GM19468 (cell line): ENCODE measurements at regions not wholly inside any gene's neighbourhood (a gene's known extent, or its start where the extent isn't known, plus 50 kb on each side); places are given as distances from the start of the nearest gene placed in this dataset.

ENCODE experiments used
- ATAC-seq: cut with Tn5 transposase; IDR thresholded peaks from one replicate; pipeline ENCODE4 v1.9.1; 2021; ENCODE audit warnings: mild to moderate bottlenecking, moderate library complexity, moderate number of reproducible peaks; ENCODE audit not compliant: unreplicated experiment; ENCODE audit errors: extremely low read depth

DNA sequence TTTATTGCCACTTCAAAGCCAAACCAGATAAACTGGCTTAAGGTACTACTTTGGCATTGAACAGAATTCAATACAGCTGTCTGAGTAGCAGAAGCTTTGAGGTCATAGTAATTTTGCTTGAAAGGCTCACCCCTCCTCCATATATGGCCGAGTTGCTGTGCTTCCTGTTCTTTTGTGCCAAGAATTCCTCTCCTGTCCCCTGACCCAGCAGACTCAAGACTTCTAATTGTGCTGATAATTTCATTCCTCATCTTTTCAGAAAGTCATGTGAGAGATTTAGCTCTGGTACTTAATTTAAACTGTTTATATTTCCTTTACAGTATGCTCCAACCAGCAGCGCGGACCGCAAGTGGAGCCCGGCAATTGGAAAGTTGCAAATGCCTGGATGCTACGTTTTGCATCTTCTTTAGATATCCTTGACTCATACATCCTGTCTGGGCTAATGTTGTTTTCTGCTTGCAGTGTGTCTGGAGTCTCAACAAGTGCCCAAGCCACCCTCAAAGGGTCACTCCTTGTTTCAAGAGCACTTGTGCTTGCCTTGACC is 373.4 kb downstream of the PDGFC start:
- ATAC-seq: no peak

DNA sequence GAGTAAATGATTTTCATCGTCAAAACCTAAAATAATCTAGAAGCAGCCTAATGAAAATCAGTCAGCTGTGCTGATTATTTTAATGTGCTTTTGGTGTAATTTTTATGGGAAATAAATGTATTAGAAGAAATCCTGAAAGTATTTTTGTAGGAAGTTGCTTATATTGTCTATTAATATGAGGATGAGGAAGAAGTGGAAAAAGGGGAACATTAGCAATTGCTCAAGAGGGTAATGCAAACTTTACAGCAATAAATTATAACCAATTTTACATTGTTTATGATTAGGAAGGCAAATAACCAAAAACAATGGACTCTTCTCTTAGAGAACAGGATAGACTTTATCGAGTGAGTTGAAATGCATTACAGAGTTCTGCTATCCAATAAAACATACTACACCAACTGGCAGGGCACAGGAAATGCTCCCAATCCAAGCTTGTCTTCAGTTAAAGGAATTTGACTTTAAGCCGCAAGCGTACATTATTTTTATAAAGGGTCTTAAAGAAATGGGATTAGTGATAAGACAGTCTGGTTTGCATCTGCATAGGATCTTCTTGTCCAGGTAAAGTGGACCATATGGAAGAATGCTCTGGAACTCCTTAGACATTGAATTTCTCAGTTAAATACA is 374.8 kb downstream of the PDGFC start:
- no peak for ATAC-seq

DNA sequence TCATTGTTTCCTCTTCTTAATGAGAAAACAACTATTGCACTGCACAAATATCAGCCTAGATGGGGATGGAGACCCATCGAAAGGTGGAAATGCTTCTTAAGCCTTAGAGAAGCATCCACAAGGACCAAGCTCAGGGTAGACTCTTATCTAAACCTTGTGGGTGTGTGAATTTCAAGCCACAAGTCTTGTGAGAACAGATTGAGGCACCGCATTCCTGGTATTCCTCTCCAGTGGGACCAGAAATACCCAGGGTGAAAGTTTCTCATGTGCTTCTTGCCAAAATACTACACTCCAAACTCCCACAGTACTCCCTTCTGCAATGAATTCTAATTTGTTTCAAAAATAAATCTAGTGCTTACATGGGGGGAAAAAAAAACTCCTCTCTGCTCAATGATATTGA is 375.6 kb downstream of the PDGFC start:
- ATAC-seq: no peak

DNA sequence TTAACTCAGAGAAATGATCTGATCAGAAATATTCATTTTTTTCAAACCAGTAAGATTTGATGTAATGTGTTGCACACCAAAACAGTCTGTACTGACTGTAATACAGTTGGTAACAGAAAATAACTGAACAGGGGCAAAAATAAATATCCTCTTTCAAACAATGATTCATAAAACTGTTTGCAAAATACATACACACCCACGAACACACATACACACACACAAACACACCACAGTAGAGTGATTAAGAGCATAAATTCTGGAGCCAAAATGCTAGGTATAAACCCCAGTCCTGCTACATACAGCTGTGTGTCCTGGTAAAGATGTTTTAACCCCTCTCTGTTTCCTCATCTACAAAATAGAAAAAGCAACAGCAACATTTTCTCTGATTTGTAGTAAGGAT is 376.6 kb downstream of the PDGFC start:
- ATAC-seq: no peak

DNA sequence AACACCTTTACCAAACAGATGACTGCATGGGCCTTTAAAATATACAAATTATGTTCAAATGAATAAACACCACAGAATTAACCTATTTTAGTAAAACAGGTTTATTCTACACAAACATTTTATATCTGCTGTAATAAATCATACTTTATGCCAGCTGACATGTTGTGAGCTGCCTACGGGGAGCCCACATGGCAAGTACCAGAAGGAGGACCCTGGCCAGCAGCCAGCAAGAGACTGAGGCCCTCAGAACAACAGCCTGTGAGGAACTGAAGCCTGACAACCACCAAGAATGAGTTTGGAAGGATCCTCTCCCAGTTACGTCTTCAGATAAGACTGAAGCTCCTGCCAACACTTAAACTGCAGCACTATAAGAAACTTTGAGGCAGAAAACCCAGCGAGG is 377.0 kb downstream of the PDGFC start:
- ATAC-seq: no peak

DNA sequence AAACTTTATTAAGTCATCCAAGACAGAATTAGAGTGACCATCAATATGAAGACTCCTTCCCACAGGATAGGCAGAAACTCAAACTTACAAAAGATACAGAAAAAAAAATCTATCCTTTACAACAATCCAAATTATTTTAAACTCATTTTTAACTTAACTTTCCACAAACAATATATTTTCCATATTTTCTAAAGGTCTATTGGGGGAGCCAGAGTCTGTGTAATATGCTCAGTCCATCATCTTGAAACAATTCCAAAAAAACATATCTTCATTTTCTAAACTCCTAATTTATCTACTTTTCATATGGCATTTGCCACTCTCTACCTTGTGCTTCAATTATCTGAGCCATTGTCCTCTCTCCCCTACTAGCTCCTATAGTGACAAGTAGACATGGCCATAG is 378.1 kb downstream of the PDGFC start:
- no peak for ATAC-seq

DNA sequence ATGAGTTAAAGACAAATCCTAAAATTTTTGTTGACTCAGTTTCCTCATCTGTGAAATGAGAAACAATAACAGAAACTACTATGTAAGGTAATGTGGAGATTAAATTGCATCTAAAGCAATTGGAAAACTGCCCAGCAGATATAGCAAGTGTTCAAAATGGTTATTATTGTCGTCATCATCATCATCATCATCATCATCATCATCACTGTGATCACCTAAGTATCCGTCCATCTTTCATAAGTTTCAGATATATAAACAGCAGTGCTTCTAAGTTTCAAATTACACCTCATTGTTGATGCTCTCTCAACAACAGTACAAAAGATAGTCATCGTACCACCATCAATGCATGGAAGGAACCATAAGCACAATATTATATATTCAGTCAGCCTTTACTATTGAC is 379.9 kb downstream of the PDGFC start:
- no peak for ATAC-seq

DNA sequence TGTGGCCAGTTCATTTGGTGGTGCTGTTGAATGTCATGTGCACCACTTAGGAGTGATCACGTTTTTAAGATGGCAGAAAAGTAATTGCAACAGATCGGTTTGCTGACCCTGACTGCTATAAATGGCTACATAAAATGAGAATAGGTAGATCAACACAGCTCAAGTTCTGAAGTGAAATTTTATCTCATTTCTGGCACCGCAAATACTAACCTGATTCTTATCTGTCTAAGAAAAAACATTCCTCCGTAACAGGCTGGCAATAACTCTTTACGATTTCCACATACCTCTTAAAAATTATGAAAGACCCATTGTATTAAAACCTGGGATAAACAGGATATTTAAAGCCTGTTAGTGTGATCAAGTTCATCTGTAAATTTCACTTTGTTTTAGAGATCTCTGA is 387.5 kb downstream of the PDGFC start:
- ATAC-seq: no peak

DNA sequence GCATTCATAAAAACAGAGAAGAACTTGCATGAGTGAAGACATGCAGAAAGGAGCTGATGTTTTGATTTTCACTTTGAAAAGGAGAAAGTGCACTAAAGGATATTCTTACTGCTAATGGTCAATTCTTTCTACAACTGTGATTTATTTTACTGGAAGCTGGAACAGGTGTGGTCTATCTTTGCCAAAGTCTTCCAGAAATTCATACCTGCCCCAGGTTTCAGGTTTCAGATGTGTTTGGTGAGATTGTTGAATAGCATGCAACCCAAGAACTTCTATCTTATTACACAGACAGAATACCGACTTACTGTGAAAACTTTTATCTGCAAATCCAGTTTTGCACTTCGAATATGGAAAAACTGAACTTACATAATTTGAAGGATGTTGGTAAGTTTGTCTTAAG is 388.3 kb downstream of the PDGFC start:
- ATAC-seq: no peak

DNA sequence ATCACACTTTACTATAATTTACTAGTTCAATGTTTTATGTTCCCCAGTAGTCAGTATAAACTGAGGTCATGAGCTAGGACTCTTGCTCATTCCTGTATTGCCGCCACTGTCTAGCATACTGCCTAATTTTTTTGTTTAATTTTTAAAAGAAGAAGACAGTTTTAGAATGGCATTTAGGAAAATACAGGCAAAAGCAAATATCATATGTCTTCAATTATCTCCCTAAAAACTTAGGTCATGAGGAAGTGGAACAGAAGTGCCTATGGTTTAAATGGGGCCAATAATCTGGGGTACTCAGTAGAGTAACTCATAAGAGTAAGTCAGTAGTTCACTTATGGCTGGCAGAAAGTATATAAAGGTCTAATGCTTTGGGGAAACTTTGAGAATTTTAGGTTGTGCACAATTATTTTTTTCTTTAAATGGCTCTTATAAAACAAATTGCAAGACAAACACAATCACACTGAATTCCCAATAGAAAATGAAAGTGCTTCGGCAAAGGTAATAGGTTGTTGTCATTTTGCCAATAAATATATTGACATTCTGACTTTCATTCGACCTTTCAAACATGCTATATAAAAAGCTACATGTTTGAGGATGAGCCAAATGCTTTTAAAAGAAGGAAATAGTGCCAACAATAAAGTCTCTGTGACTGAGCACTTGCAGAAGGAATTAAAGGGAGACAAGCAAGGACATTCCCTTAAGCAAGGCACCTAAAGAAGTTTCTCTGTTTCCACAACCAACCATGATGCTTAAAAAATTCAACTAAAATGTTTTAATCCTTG is 390.1 kb downstream of the PDGFC start:
- ATAC-seq: no peak

DNA sequence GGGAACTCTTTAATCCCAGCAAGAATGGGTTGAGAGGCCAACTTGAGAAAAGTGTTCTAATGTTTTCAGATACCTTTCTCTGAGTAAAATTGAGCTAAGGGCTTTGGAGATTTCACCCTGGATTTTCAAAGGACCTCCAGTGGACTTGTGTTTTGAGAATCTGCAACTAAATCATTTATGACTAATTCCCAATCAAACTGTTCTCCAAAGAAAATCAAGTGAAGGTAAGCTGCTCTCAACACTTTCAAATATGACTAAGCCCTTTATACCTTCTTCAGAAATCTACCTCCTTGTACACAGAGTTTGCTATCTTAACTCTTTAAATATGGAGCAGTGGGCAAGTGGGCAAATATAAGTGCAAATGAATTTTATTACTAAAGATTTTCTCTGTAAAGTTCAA is 392.9 kb downstream of the PDGFC start:
- no peak for ATAC-seq

DNA sequence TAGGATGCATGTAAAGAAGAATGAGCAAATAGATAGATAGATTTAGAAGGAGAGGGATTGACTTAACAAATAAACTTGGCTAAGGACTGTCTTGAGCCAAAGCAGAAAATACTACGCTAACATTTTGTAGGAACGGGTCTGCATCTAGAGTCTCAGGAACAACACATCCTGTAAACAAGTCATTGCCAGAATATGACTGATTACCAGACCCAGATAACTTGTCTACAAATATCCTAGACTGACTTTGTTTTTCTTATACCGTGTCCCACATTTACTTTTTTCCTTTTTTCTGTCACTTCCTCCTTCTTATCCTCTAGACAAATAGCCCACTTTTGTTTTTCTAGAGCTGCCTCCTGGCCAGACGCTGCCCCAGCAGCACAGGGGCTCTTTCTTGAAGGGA is 393.6 kb downstream of the PDGFC start:
- ATAC-seq: no peak

DNA sequence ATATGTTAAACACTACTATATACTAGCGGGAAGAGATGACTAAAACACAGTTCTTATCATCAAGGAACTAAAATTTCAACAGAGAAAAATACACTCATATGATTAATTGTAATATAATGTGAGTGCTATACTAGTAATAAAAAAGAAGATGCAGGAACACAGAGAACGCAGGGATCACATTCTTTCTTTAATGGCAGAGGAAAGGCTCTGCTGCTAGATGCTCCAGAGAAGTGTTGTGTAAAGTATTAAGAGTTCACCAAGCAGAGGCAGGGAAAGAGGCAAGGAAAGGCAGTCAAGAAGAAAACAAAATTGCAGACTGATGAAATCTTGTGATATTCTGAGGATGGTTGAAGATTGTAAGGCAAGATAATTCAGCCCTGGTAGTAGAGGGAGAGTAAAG is 394.7 kb downstream of the PDGFC start:
- ATAC-seq: no peak

DNA sequence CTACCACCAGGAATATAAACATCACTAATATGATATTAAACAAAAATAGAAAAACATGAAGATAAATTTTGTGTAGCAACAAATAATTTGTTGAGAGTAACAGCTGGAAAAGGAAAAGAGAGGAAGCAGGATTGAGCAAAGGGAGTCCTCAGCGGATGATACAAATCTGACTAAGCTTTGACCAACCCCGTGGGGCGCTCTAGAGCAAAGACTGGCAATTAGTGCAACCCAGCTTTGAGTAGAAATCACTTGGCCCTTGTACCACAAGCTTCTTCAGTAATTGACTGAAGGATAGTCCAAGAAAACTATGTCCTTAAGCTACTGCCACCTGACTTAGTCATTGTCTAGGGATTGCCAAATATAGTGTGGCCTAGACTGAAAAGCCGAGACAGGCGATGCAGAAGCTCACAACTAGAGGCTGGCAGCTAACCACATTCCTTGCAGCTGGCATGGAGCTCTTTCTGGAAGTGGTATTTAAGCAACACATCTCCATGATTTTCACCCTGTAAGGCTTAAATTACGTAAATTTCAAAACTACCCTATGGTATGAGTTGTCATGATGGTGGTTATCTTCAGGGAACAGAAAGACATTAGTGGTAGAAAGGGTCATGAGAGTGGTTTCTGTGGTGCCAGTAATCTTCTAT is 396.0 kb downstream of the PDGFC start:
- ATAC-seq: no peak

DNA sequence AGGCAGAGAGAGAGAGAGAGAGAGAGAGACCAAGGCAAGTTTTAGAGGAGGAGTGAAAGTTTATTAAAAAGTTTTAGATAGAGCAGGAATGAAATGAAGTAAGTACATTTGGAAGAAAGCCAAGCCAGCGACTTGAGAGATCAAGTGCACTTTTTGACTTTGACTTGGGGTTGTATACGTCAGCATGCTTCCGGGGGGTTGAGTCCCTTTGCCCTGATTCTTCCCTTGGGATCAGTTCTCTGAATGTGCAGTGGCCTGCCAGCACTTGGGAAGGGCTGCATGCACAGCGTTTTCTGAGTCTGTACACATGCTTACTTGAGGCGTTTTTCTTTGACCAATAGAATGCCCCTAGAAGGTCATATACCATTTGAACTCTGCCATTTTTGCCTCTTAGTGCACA is 400.5 kb downstream of the PDGFC start:
- ATAC-seq: no peak

DNA sequence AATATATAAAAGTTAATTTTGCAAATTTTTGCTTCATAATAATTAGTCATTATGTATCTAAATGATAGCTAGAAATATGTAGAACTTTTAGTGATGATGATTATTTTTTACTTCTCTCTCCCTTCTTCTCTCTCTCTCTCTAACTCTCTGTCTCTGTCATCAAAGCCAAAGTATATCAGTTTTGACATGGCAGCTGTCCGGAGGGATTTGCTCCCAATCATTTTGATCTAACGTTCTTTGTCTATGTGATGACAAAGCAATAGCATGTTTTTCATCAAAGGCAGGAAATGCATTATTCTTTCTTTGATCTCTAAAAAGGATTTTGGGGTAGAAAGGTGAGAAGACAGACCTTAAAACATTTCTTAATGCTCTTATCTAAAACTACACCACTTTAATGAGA is 402.1 kb downstream of the PDGFC start:
- ATAC-seq: no peak

DNA sequence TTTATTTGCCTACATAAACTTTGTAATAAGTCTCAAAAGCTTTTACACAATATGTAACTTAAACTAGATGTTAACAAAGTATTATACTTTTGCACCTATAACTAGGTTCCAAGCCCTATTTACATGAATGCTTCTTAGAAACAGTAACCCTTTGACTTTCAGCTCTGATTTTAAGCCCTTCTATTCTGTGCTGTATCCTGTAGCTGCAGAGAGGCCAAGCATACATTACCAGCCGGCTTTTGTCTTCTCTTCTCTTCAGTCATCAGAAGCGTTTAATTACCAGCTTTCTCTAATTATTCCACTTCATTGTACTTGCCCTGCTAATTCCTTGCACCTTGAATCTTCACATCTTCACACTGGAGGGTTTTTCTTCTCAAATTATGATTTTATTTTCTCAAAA is 403.1 kb downstream of the PDGFC start:
- ATAC-seq: no peak

DNA sequence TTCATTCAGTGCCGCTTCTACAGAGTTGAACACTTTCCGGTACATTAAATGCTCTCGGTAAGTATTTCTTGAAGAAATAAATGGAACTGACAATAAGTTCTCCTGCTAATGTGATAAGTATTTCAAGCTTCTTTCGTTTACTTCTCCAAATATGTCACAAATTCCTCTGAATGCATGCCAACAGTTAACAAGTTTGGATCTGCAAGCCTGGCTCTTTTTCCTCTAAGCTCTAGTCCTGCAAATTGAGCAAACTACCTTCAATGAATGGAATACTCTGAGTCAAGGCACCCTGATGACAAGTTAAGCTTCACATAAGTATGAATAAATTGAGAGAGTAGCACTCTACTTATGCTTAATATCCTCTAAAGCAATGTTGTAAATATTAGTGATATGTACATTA is 403.6 kb downstream of the PDGFC start:
- no peak for ATAC-seq

DNA sequence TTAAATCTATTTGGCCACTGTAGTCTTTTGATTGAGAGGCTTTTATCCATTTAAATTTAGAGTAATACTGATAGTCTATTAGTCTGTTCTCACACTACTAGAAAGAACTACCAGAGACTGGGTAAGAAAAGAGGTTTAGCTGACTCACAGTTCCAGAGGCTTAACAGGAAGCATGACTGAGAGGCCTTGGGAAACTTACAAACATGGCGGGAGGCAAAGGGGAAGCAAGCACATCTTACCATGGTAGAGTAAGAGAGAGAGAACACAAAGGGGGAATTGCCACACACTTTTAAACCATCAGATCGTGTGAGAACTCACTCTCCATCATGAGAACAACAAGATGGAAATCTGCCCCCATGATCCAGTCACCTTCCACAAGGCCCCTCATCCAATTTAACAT is 410.9 kb downstream of the PDGFC start:
- no peak for ATAC-seq

DNA sequence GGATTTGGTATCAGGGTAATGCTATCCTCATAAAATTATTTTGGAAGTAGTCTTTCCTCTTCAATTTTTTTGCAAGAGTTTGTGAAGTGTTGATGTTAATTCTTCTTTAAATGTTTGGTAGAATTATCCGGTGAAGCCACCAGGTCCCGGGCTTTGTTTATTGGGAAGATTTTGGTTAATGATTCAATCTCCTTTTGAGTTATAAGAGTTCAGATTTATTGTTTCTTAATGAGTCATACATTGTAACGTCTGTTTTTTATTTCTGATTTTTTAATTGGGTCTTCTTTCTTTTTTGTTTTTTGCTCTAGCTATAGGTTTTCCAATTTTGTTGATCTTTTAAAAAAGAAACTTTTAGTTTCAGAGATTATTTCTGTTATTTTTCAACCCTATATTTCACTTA is 412.3 kb downstream of the PDGFC start:
- no peak for ATAC-seq

DNA sequence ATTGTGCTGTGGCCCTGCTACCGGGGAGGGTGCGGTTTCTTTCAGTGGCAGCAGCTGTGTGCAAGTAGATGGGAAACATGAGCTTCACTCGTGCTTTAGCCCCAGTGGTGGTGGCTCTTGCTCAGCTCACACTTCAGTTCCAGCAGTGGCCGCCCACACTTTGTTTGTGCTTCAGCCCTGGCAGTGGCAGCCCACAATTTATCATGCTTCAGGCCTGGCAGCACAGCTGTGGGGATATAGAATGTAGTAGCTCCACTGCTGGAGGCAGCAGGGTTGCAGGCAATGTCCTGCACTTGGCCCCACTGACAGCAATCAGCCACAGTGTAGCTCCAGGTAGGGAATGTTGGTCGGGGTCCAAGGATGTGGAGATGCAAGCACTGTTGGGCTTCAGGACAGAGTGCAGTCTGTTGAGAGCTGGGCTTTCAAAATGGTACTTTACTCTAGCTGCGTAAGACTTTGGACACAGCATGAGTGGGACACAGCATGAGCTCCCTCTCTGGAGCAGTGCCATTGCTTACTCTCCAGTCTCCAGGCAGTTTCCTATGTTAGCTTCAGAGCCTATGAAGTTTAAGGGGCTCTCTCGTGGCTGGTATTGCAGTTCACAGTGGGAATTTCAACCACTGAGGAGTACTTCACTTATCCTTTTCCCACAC is 413.1 kb downstream of the PDGFC start:
- ATAC-seq: no peak
